ENCODE measurements at regions not wholly inside any gene's neighbourhood (a gene's known extent, or its start where the extent isn't known, plus 50 kb on each side); places are given as distances from the start of the nearest gene placed in this dataset.

GRCh38 chr7:156238366-156239133, 402.0 kb upstream of the RNF32 start:
- in situ Hi-C loops (cut with HindIII; ENCODE audit: low pct_unique_long_range_greater_than_20kb, low sequenced_read_pairs): no loop called here
- TF ChIP-seq JUND (IDR thresholded peaks at IDR 0.05; ENCODE audit: low read depth): no peak
- DNase-seq (ENCODE audit: low read depth in 1 of 2, low spot score in 1 of 2): no peak

GRCh38 chr7:156237614-156238013, 403.0 kb upstream of the RNF32 start:
- in situ Hi-C loops (cut with HindIII; ENCODE audit: low pct_unique_long_range_greater_than_20kb, low sequenced_read_pairs): no loop called here
- TF ChIP-seq JUND (IDR thresholded peaks at IDR 0.05; ENCODE audit: low read depth): no peak
- no peak for DNase-seq (ENCODE audit: low read depth in 1 of 2, low spot score in 1 of 2)

- TF ChIP-seq JUND (IDR thresholded peaks at IDR 0.05; ENCODE audit: low read depth): no peak
- in situ Hi-C loops (cut with HindIII; ENCODE audit: low pct_unique_long_range_greater_than_20kb, low sequenced_read_pairs): no loop called here
- no peak for DNase-seq (ENCODE audit: low read depth in 1 of 2, low spot score in 1 of 2)
Measured at GRCh38 chr7:156236936-156237599, 403.5 kb upstream of the RNF32 start.

- in situ Hi-C loops (cut with HindIII; ENCODE audit: low pct_unique_long_range_greater_than_20kb, low sequenced_read_pairs): no loop called here
- no peak for DNase-seq (ENCODE audit: low read depth in 1 of 2, low spot score in 1 of 2)
- no peak for TF ChIP-seq JUND (IDR thresholded peaks at IDR 0.05; ENCODE audit: low read depth)
Measured at GRCh38 chr7:156236181-156236889, 404.2 kb upstream of the RNF32 start.

- in situ Hi-C loops (cut with HindIII; ENCODE audit: low pct_unique_long_range_greater_than_20kb, low sequenced_read_pairs): no loop called here
- TF ChIP-seq JUND (IDR thresholded peaks at IDR 0.05; ENCODE audit: low read depth): no peak
- DNase-seq (ENCODE audit: low read depth in 1 of 2, low spot score in 1 of 2): no peak
Measured at GRCh38 chr7:156234666-156235494, 405.7 kb upstream of the RNF32 start.

- in situ Hi-C loops (cut with HindIII; ENCODE audit: low pct_unique_long_range_greater_than_20kb, low sequenced_read_pairs): no loop called here
- DNase-seq (ENCODE audit: low read depth in 1 of 2, low spot score in 1 of 2): no peak
- no peak for TF ChIP-seq JUND (IDR thresholded peaks at IDR 0.05; ENCODE audit: low read depth)
Measured at GRCh38 chr7:156234192-156234591, 406.4 kb upstream of the RNF32 start.

- no peak for TF ChIP-seq JUND (IDR thresholded peaks at IDR 0.05; ENCODE audit: low read depth)
- no peak for DNase-seq (ENCODE audit: low read depth in 1 of 2, low spot score in 1 of 2)
- in situ Hi-C loops (cut with HindIII; ENCODE audit: low pct_unique_long_range_greater_than_20kb, low sequenced_read_pairs): no loop called here
Measured at GRCh38 chr7:156232931-156233705, 407.5 kb upstream of the RNF32 start.

GRCh38 chr7:156230576-156230975, 410.0 kb upstream of the RNF32 start:
- no peak for TF ChIP-seq JUND (IDR thresholded peaks at IDR 0.05; ENCODE audit: low read depth)
- in situ Hi-C loops (cut with HindIII; ENCODE audit: low pct_unique_long_range_greater_than_20kb, low sequenced_read_pairs): no loop called here
- DNase-seq (ENCODE audit: low read depth in 1 of 2, low spot score in 1 of 2): no peak

GRCh38 chr7:156224833-156225225, 412.6 kb upstream of the SHH start:
- TF ChIP-seq JUND (IDR thresholded peaks at IDR 0.05; ENCODE audit: low read depth): no peak
- in situ Hi-C loops (cut with HindIII; ENCODE audit: low pct_unique_long_range_greater_than_20kb, low sequenced_read_pairs): no loop called here
- no peak for DNase-seq (ENCODE audit: low read depth in 1 of 2, low spot score in 1 of 2)

- DNase-seq (ENCODE audit: low read depth in 1 of 2, low spot score in 1 of 2): no peak
- in situ Hi-C loops (cut with HindIII; ENCODE audit: low pct_unique_long_range_greater_than_20kb, low sequenced_read_pairs): no loop called here
- TF ChIP-seq JUND (IDR thresholded peaks at IDR 0.05; ENCODE audit: low read depth): no peak
Measured at GRCh38 chr7:156223935-156224832, 411.9 kb upstream of the SHH start.

GRCh38 chr7:156222611-156223010, 410.3 kb upstream of the SHH start:
- in situ Hi-C loops (cut with HindIII; ENCODE audit: low pct_unique_long_range_greater_than_20kb, low sequenced_read_pairs): no loop called here
- no peak for TF ChIP-seq JUND (IDR thresholded peaks at IDR 0.05; ENCODE audit: low read depth)
- no peak for DNase-seq (ENCODE audit: low read depth in 1 of 2, low spot score in 1 of 2)
